Bronchial epithelial cell (primary cell): ENCODE measurements at regions not wholly inside any gene's neighbourhood (a gene's known extent, or its start where the extent isn't known, plus 50 kb on each side); places are given as distances from the start of the nearest gene placed in this dataset.

Experiments used
- DNase-seq: peaks from one replicate; pipeline ENCODE4 v3.0.0-alpha.2; 2010; ENCODE audit warnings: low read depth
- FAIRE-seq: peaks from 2 replicates; lab custom pipeline; 2011; peaks lifted over from hg19 to GRCh38; lab: Jason Lieb, UNC
- H3K27me3 ChIP-seq: 2 replicates; pipeline ENCODE4 v1.5.1; 2011; ENCODE audit warnings: low read length; ENCODE audit not compliant: control insufficient read depth, insufficient read depth
- H3K36me3 ChIP-seq: 2 replicates; pipeline ENCODE4 v1.5.1; 2011; ENCODE audit warnings: low read length; ENCODE audit not compliant: control insufficient read depth, insufficient read depth
- H3K4me3 ChIP-seq: 2 replicates; pipeline ENCODE4 v1.5.1; 2011; ENCODE audit warnings: mild to moderate bottlenecking, low read depth, low read length, control low read depth
- CTCF ChIP-seq: IDR thresholded peaks from 2 replicates; pipeline ENCODE4 v1.5.1; 2011; ENCODE audit warnings: mild to moderate bottlenecking, moderate library complexity, low read length, control low read depth, inconsistent platforms; ENCODE audit not compliant: insufficient read depth, severe bottlenecking

GRCh38 chr2:176885001-176885643, 327.5 kb upstream of the HNRNPA3 start:
- H3K27me3 ChIP-seq: no peaks in the 10 kb centered on the region
- H3K36me3 ChIP-seq: no peaks in the 10 kb centered on the region
- DNase-seq (no peak), FAIRE-seq (no peak)
- no peak for TF ChIP-seq CTCF
- no peak overlapping the region for H3K4me3 ChIP-seq

- FAIRE-seq: no peak
These were observed 326.9 kb upstream of the HNRNPA3 start for GRCh38 chr2:176885661-176886060.

GRCh38 chr2:176891105-176891504, 321.5 kb upstream of the HNRNPA3 start:
- DNase-seq (no peak), FAIRE-seq (no peak)
- no peak for TF ChIP-seq CTCF
- Histone ChIP-seq H3K4me3 (no peak overlapping the region), H3K27me3 (no peaks in the 10 kb centered on the region), H3K36me3 (no peaks in the 10 kb centered on the region)

More at GRCh38 chr2:176885661-176886060, 326.9 kb upstream of the HNRNPA3 start:
- Histone ChIP-seq H3K4me3 (no peak overlapping the region), H3K27me3 (no peaks in the 10 kb centered on the region), H3K36me3 (no peaks in the 10 kb centered on the region)
- TF ChIP-seq CTCF: no peak
- DNase-seq: peak; percentile 23

- no peaks in the 10 kb centered on the region for H3K36me3 ChIP-seq
- no peak for DNase-seq
- FAIRE-seq: no peak
- no peak for TF ChIP-seq CTCF
- H3K27me3 ChIP-seq: no peaks in the 10 kb centered on the region
- no peak overlapping the region for H3K4me3 ChIP-seq
These were observed 320.7 kb upstream of the HNRNPA3 start for GRCh38 chr2:176891857-176892256.

GRCh38 chr2:176892676-176893226, 319.8 kb upstream of the HNRNPA3 start:
- Histone ChIP-seq H3K4me3 (no peak overlapping the region), H3K27me3 (no peaks in the 10 kb centered on the region), H3K36me3 (no peaks in the 10 kb centered on the region)
- no peak for TF ChIP-seq CTCF
- DNase-seq: no peak
- FAIRE-seq: no peak
